ENCODE measurements at regions not wholly inside any gene's neighbourhood (a gene's known extent, or its start where the extent isn't known, plus 50 kb on each side); places are given as distances from the start of the nearest gene placed in this dataset.

DNA sequence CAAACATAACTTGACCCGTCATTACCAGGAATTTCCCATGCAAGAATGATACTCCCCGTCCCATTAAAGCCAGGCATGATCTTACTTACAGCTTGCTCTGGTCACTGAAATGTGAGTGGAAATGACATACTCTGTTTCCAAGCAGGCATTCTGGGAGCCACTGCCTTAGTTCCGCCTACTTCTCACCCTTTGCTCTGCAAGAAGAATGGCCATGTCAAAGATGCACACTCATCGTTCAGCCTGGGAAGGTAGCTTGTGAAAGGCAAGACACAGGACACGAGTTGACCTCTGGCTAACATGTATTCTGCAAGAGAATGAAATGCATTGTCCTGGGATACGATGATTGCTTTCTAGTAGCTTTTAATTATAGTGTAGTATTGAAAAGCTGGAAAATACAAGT, 1144.4 kb downstream of the NLGN4X start:
- H3K79me2 ChIP-seq (replicated peaks; ENCODE audit: insufficient read depth, low read length), result no peaks in the 10 kb centered on the region
- no peak overlapping the region for H3K4me3 ChIP-seq (ENCODE audit: low read length)
- H3K9me3 ChIP-seq (ENCODE audit: low read length), result no peaks in the 10 kb centered on the region
- H3K4me2 ChIP-seq (ENCODE audit: low read length), result no peak overlapping the region
- H3K9ac ChIP-seq (ENCODE audit: low read length), result no peak overlapping the region
- no peak overlapping the region for H2AFZ ChIP-seq (ENCODE audit: low read depth, low read length)
- no peaks in the 10 kb centered on the region for H3F3A ChIP-seq (ENCODE audit: insufficient read depth, low read length, poor library complexity, severe bottlenecking)
- no peak overlapping the region for H3K27ac ChIP-seq (ENCODE audit: low read length)
- TF ChIP-seq SMC3 (conservative IDR thresholded peaks at IDR 0.05; ENCODE audit: poor library complexity), result no peak
- TF ChIP-seq POLR2AphosphoS5 (IDR thresholded peaks at IDR 0.05), result no peak
- TF ChIP-seq RAD21 (conservative IDR thresholded peaks at IDR 0.05), result no peak
- no peak for TF ChIP-seq EZH2 (IDR thresholded peaks at IDR 0.05; ENCODE audit: borderline replicate concordance, insufficient read depth, low read length, poor library complexity, severe bottlenecking)
- TF ChIP-seq, protein P1, sequence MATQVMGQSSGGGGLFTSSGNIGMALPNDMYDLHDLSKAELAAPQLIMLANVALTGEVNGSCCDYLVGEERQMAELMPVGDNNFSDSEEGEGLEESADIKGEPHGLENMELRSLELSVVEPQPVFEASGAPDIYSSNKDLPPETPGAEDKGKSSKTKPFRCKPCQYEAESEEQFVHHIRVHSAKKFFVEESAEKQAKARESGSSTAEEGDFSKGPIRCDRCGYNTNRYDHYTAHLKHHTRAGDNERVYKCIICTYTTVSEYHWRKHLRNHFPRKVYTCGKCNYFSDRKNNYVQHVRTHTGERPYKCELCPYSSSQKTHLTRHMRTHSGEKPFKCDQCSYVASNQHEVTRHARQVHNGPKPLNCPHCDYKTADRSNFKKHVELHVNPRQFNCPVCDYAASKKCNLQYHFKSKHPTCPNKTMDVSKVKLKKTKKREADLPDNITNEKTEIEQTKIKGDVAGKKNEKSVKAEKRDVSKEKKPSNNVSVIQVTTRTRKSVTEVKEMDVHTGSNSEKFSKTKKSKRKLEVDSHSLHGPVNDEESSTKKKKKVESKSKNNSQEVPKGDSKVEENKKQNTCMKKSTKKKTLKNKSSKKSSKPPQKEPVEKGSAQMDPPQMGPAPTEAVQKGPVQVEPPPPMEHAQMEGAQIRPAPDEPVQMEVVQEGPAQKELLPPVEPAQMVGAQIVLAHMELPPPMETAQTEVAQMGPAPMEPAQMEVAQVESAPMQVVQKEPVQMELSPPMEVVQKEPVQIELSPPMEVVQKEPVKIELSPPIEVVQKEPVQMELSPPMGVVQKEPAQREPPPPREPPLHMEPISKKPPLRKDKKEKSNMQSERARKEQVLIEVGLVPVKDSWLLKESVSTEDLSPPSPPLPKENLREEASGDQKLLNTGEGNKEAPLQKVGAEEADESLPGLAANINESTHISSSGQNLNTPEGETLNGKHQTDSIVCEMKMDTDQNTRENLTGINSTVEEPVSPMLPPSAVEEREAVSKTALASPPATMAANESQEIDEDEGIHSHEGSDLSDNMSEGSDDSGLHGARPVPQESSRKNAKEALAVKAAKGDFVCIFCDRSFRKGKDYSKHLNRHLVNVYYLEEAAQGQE (IDR thresholded peaks at IDR 0.05; ENCODE audit: borderline replicate concordance), result no peak
- TF ChIP-seq TAF1 (IDR thresholded peaks at IDR 0.05; ENCODE audit: low read depth), result no peak
- TF ChIP-seq, protein P2, sequence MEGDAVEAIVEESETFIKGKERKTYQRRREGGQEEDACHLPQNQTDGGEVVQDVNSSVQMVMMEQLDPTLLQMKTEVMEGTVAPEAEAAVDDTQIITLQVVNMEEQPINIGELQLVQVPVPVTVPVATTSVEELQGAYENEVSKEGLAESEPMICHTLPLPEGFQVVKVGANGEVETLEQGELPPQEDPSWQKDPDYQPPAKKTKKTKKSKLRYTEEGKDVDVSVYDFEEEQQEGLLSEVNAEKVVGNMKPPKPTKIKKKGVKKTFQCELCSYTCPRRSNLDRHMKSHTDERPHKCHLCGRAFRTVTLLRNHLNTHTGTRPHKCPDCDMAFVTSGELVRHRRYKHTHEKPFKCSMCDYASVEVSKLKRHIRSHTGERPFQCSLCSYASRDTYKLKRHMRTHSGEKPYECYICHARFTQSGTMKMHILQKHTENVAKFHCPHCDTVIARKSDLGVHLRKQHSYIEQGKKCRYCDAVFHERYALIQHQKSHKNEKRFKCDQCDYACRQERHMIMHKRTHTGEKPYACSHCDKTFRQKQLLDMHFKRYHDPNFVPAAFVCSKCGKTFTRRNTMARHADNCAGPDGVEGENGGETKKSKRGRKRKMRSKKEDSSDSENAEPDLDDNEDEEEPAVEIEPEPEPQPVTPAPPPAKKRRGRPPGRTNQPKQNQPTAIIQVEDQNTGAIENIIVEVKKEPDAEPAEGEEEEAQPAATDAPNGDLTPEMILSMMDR (IDR thresholded peaks at IDR 0.05; ENCODE audit: poor library complexity, severe bottlenecking), result no peak
- TF ChIP-seq MXI1 (conservative IDR thresholded peaks at IDR 0.05; ENCODE audit: poor library complexity, severe bottlenecking), result no peak
- H4K20me1 ChIP-seq (ENCODE audit: insufficient read depth), result no peaks in the 10 kb centered on the region
- H3K36me3 ChIP-seq (ENCODE audit: insufficient read depth, low read length), result no peaks in the 10 kb centered on the region
- H3K27me3 ChIP-seq (ENCODE audit: insufficient read depth, low read depth, low read length), result no peaks in the 10 kb centered on the region
- H3K9me2 ChIP-seq (ENCODE audit: insufficient read depth, low read length), result no peaks in the 10 kb centered on the region

DNA sequence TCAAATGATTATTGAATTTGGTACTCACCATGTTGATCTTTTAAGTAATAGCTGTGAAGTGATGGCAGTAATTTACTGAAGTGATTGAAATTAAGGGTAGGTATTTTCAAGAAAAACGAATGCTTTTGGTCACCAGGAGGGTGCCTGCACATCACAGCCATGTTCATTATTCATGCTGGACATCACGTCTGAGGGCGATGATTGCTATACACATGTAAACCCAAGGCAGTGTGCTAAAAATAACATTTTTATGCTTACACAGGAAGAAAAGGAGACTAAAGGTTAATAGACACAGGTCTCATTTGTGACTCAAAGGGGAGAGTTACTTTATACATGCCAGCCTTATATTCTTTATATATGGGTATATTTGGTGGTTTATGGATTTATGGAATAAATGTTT, 1146.0 kb downstream of the NLGN4X start:
- no peak overlapping the region for H3K4me3 ChIP-seq (ENCODE audit: low read length)
- no peaks in the 10 kb centered on the region for H4K20me1 ChIP-seq (ENCODE audit: insufficient read depth)
- H3K4me2 ChIP-seq (ENCODE audit: low read length), result no peak overlapping the region
- H3K36me3 ChIP-seq (ENCODE audit: insufficient read depth, low read length), result no peaks in the 10 kb centered on the region
- H3K9ac ChIP-seq (ENCODE audit: low read length), result no peak overlapping the region
- no peak overlapping the region for H3K27ac ChIP-seq (ENCODE audit: low read length)
- no peaks in the 10 kb centered on the region for H3K9me3 ChIP-seq (ENCODE audit: low read length)
- TF ChIP-seq TAF1 (IDR thresholded peaks at IDR 0.05; ENCODE audit: low read depth), result no peak
- TF ChIP-seq RAD21 (conservative IDR thresholded peaks at IDR 0.05), result no peak
- TF ChIP-seq, protein P1 (IDR thresholded peaks at IDR 0.05; ENCODE audit: borderline replicate concordance), result no peak
- no peak for TF ChIP-seq SMC3 (conservative IDR thresholded peaks at IDR 0.05; ENCODE audit: poor library complexity)
- H3K9me2 ChIP-seq (ENCODE audit: insufficient read depth, low read length), result no peaks in the 10 kb centered on the region
- H3K27me3 ChIP-seq (ENCODE audit: insufficient read depth, low read depth, low read length), result no peaks in the 10 kb centered on the region
- H2AFZ ChIP-seq (ENCODE audit: low read depth, low read length), result no peak overlapping the region
- no peaks in the 10 kb centered on the region for H3K79me2 ChIP-seq (replicated peaks; ENCODE audit: insufficient read depth, low read length)
- no peaks in the 10 kb centered on the region for H3F3A ChIP-seq (ENCODE audit: insufficient read depth, low read length, poor library complexity, severe bottlenecking)

Measured in neural cell (in vitro differentiated cells).